ENCODE measurements at regions not wholly inside any gene's neighbourhood (a gene's known extent, or its start where the extent isn't known, plus 50 kb on each side); places are given as distances from the start of the nearest gene placed in this dataset.

DNA sequence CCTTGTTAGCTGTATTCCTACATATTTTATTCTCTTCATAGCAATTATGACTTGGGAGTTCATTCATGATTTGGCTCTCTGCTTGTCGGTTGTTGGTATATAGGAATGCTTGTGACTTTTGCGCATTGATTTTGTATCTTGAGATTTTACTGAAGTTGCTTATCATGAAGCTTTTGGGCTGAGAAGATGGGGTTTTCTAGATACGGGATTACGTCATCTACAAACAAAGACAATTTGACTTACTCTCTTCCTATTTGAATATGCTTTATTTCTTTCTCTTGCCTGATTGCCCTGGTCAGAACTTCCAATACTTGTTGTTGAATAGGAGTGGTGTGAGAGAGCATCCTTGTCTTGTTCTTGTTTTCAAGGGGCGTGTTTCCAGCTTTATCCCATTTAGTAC lies 569.8 kb upstream of the NRXN1 start:
- TF ChIP-seq EZH2phosphoT487 (IDR thresholded peaks at IDR 0.05; ENCODE audit: low read length): no peak
- no peak for TF ChIP-seq EZH2 (optimal IDR thresholded peaks at IDR 0.05; ENCODE audit: low read depth, low read length)
- TF ChIP-seq, protein P1, sequence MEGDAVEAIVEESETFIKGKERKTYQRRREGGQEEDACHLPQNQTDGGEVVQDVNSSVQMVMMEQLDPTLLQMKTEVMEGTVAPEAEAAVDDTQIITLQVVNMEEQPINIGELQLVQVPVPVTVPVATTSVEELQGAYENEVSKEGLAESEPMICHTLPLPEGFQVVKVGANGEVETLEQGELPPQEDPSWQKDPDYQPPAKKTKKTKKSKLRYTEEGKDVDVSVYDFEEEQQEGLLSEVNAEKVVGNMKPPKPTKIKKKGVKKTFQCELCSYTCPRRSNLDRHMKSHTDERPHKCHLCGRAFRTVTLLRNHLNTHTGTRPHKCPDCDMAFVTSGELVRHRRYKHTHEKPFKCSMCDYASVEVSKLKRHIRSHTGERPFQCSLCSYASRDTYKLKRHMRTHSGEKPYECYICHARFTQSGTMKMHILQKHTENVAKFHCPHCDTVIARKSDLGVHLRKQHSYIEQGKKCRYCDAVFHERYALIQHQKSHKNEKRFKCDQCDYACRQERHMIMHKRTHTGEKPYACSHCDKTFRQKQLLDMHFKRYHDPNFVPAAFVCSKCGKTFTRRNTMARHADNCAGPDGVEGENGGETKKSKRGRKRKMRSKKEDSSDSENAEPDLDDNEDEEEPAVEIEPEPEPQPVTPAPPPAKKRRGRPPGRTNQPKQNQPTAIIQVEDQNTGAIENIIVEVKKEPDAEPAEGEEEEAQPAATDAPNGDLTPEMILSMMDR (IDR thresholded peaks at IDR 0.05; ENCODE audit: low read length): no peak
- Histone ChIP-seq H3K9me2 (replicated peaks; ENCODE audit: insufficient read depth, low read length) (no peaks in the 10 kb centered on the region), H3K27me3 (replicated peaks; ENCODE audit: insufficient read depth, low read length) (no peaks in the 10 kb centered on the region), H3K4me2 (ENCODE audit: low read depth, low read length) (no peak overlapping the region), H3K79me2 (ENCODE audit: low read length) (no peaks in the 10 kb centered on the region), H3K9ac (ENCODE audit: low read length) (no peak overlapping the region), H2AFZ (ENCODE audit: low read length) (no peak overlapping the region), H3K4me1 (ENCODE audit: low read length) (0 out of 2 replicates have a peak, but pooled peaks cover 3% of the 10 kb centered on the region), H3K9me3 (replicated peaks; ENCODE audit: insufficient read depth, low read length) (no peaks in the 10 kb centered on the region), H3K36me3 (replicated peaks; ENCODE audit: insufficient read depth, low read length) (no peaks in the 10 kb centered on the region), H3F3A (ENCODE audit: insufficient read depth, low read length) (no peaks in the 10 kb centered on the region), H4K20me1 (ENCODE audit: insufficient read depth, low read length) (no peaks in the 10 kb centered on the region), H3K27ac (ENCODE audit: low read length) (no peak overlapping the region), H3K4me3 (ENCODE audit: low read length) (no peak overlapping the region)
- no peak for DNase-seq

DNA sequence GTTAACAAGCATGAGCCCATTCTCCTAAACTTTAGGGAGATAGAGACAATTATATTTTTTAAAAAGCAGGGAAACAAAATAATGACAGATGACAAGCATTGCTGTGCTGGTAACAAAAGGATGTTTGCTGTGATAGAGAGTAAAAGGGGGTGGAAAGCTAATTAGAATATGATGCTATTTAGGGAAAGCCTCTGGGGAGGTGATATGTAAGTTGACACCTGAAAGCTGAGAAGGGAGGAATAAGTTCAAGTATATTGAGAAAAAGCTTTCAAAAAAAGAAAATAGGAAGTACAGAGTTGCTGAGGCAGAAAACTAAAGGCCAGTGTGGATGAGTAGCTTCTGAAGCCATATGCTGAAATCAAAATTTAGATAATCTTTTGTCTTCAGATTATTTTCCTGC lies 565.2 kb upstream of the NRXN1 start:
- no peaks in the 10 kb centered on the region for H3K9me3 ChIP-seq (replicated peaks; ENCODE audit: insufficient read depth, low read length)
- no peak overlapping the region for H3K27ac ChIP-seq (ENCODE audit: low read length)
- no peaks in the 10 kb centered on the region for H3K79me2 ChIP-seq (ENCODE audit: low read length)
- H3K36me3 ChIP-seq (replicated peaks; ENCODE audit: insufficient read depth, low read length): no peaks in the 10 kb centered on the region
- H3F3A ChIP-seq (ENCODE audit: insufficient read depth, low read length): no peaks in the 10 kb centered on the region
- H2AFZ ChIP-seq (ENCODE audit: low read length): no peak overlapping the region
- H3K4me2 ChIP-seq (ENCODE audit: low read depth, low read length): peak overlapping the region; percentile 7; the same call in 1 of the 2 replicates
- no peaks in the 10 kb centered on the region for H4K20me1 ChIP-seq (ENCODE audit: insufficient read depth, low read length)
- DNase-seq: peak; percentile 38
- no peak for TF ChIP-seq EZH2phosphoT487 (IDR thresholded peaks at IDR 0.05; ENCODE audit: low read length)
- TF ChIP-seq, protein P1 (IDR thresholded peaks at IDR 0.05; ENCODE audit: low read length): no peak
- no peak for TF ChIP-seq EZH2 (optimal IDR thresholded peaks at IDR 0.05; ENCODE audit: low read depth, low read length)
- no peaks in the 10 kb centered on the region for H3K9me2 ChIP-seq (replicated peaks; ENCODE audit: insufficient read depth, low read length)
- H3K4me3 ChIP-seq (ENCODE audit: low read length): no peak overlapping the region
- peaks cover 15% of the 10 kb centered on the region for H3K4me1 ChIP-seq (ENCODE audit: low read length)
- no peaks in the 10 kb centered on the region for H3K27me3 ChIP-seq (replicated peaks; ENCODE audit: insufficient read depth, low read length)
- no peak overlapping the region for H3K9ac ChIP-seq (ENCODE audit: low read length)

DNA sequence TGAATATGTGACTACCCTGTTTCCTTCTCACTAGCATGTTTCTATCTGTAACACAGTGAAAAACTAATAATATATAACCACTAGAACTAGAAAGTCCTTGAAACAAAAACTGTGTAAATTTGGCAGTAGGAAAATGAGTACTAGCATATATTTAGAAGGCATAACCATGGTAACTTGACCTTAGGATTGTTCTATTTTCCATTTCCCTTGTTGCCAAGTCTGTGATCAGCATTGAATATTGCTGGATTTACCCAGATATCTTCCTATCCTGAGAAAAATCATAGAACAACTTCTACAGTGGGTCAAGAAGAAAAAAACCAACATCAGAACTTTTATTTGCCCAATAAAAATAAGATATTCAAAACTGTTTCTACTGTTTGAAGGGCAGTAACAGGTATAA lies 563.9 kb upstream of the NRXN1 start:
- Histone ChIP-seq H3K9me3 (replicated peaks; ENCODE audit: insufficient read depth, low read length) (no peaks in the 10 kb centered on the region), H2AFZ (ENCODE audit: low read length) (no peak overlapping the region), H3K36me3 (replicated peaks; ENCODE audit: insufficient read depth, low read length) (no peaks in the 10 kb centered on the region), H3K4me1 (ENCODE audit: low read length) (peaks cover 15% of the 10 kb centered on the region), H3K79me2 (ENCODE audit: low read length) (no peaks in the 10 kb centered on the region), H3K9ac (ENCODE audit: low read length) (no peak overlapping the region), H3K4me3 (ENCODE audit: low read length) (no peak overlapping the region), H3K9me2 (replicated peaks; ENCODE audit: insufficient read depth, low read length) (no peaks in the 10 kb centered on the region), H3K27me3 (replicated peaks; ENCODE audit: insufficient read depth, low read length) (no peaks in the 10 kb centered on the region), H4K20me1 (ENCODE audit: insufficient read depth, low read length) (no peaks in the 10 kb centered on the region), H3K4me2 (ENCODE audit: low read depth, low read length) (no peak overlapping the region), H3K27ac (ENCODE audit: low read length) (no peak overlapping the region), H3F3A (ENCODE audit: insufficient read depth, low read length) (no peaks in the 10 kb centered on the region)
- TF ChIP-seq, protein P1 (IDR thresholded peaks at IDR 0.05; ENCODE audit: low read length): no peak
- no peak for TF ChIP-seq EZH2phosphoT487 (IDR thresholded peaks at IDR 0.05; ENCODE audit: low read length)
- no peak for TF ChIP-seq EZH2 (optimal IDR thresholded peaks at IDR 0.05; ENCODE audit: low read depth, low read length)
- no peak for DNase-seq
